ENCODE measurements at regions not wholly inside any gene's neighbourhood (a gene's known extent, or its start where the extent isn't known, plus 50 kb on each side); places are given as distances from the start of the nearest gene placed in this dataset.

GRCh38 chr2:133829450-133830020 is 261.3 kb upstream of the NCKAP5 start:
- no peak for ATAC-seq (ENCODE audit: low FRiP score)
- no peak for DNase-seq (ENCODE audit: low spot score)

GRCh38 chr2:133833746-133834145 is 265.5 kb upstream of the NCKAP5 start:
- ATAC-seq (ENCODE audit: low FRiP score) (no peak), DNase-seq (ENCODE audit: low spot score) (no peak)

More at GRCh38 chr2:133829450-133830020, 261.3 kb upstream of the NCKAP5 start:
- TF ChIP-seq CTCF (IDR thresholded peaks at IDR 0.05) = no peak

GRCh38 chr2:133835821-133836619 is 267.8 kb upstream of the NCKAP5 start:
- ATAC-seq (ENCODE audit: low FRiP score) (no peak), DNase-seq (ENCODE audit: low spot score) (no peak)
- no peak for TF ChIP-seq CTCF (IDR thresholded peaks at IDR 0.05)

More at GRCh38 chr2:133833746-133834145, 265.5 kb upstream of the NCKAP5 start:
- no peak for TF ChIP-seq CTCF (IDR thresholded peaks at IDR 0.05)

GRCh38 chr2:133836691-133837345 is 268.6 kb upstream of the NCKAP5 start:
- DNase-seq (ENCODE audit: low spot score) (no peak), ATAC-seq (ENCODE audit: low FRiP score) (no peak)
- TF ChIP-seq CTCF (IDR thresholded peaks at IDR 0.05) = no peak

- ATAC-seq (ENCODE audit: low FRiP score) = no peak
- no peak for DNase-seq (ENCODE audit: low spot score)
- TF ChIP-seq CTCF (IDR thresholded peaks at IDR 0.05) = no peak
Measured at GRCh38 chr2:133837441-133838094, 269.3 kb upstream of the NCKAP5 start.

GRCh38 chr2:133838642-133839365 is 270.5 kb upstream of the NCKAP5 start:
- DNase-seq (ENCODE audit: low spot score) (no peak), ATAC-seq (ENCODE audit: low FRiP score) (no peak)
- no peak for TF ChIP-seq CTCF (IDR thresholded peaks at IDR 0.05)

Measured in omental fat pad (tissue), 3 donors.